ENCODE measurements at regions not wholly inside any gene's neighbourhood (a gene's known extent, or its start where the extent isn't known, plus 50 kb on each side); places are given as distances from the start of the nearest gene placed in this dataset. TPM values are rescaled to one million over a fixed set of nuclear protein-coding genes. Genes with fewer than 3 reads are reported as not detected.

GRCh38 chr7:96377399-96377798 lies 55.5 kb upstream of the SLC25A13 start:
- no peak for DNase-seq (ENCODE audit: low read depth, low spot score)
- no peaks in the 10 kb centered on the region for H4K20me1 ChIP-seq (ENCODE audit: control insufficient read depth, insufficient read depth)
- FAIRE-seq, result no peak
- intact Hi-C loops (cut with micrococcal nuclease; ENCODE audit: unreplicated experiment), result no loop called here
- H3K36me3 ChIP-seq (ENCODE audit: control insufficient read depth in 2 of 2, insufficient read depth in 2 of 2, low read length in 1 of 2), result no peaks in the 10 kb centered on the region
- H3K4me3 ChIP-seq, result no peak overlapping the region
- SMC1A ChIA-PET (ENCODE audit: uncharacterized antibody, unreplicated experiment), result no interaction called here
- H3K4me1 ChIP-seq (ENCODE audit: control insufficient read depth, insufficient read depth, low read length), result no peaks in the 10 kb centered on the region
- CTCF ChIA-PET, result no interaction called here
- H3K9ac ChIP-seq (ENCODE audit: control insufficient read depth, insufficient read depth, low read length), result no peak overlapping the region
- in situ Hi-C loops (cut with MboI), result no loop called here
- no peak overlapping the region for H2AFZ ChIP-seq (ENCODE audit: control insufficient read depth, low read depth, low read length)
- H3K79me2 ChIP-seq (ENCODE audit: control insufficient read depth, insufficient read depth, low read length), result no peaks in the 10 kb centered on the region
- H3K4me2 ChIP-seq (ENCODE audit: control insufficient read depth, insufficient read depth), result no peak overlapping the region
- H3K9me3 ChIP-seq (replicated peaks; ENCODE audit: control insufficient read depth, insufficient read depth, low read length), result no peaks in the 10 kb centered on the region
- BruUV-seq (replicated peaks), result no TSS peak
- 0 out of 4 replicates have a peak, but pooled peaks cover 0 to 2% of the 10 kb centered on the region in 2 experiments for H3K27me3 ChIP-seq (replicated peaks in 1 of 2; ENCODE audit: control insufficient read depth in 2 of 2, insufficient read depth in 2 of 2, low read length in 1 of 2)
- H3K27ac ChIP-seq (ENCODE audit: control insufficient read depth, insufficient read depth), result no peak overlapping the region
- no peak for ATAC-seq
- TF ChIP-seq SMARCA5 (IDR thresholded peaks at IDR 0.05) (no peak), ETV6 (conservative IDR thresholded peaks at IDR 0.05 in 1 of 2, IDR thresholded peaks at IDR 0.05 in 1 of 2; ENCODE audit: borderline replicate concordance in 1 of 2, low read depth in 1 of 2) (no peak), SREBF2 (IDR thresholded peaks at IDR 0.05; ENCODE audit: low read length) (no peak), MTA2 (IDR thresholded peaks at IDR 0.05; ENCODE audit: low read depth) (no peak), SMAD1 (IDR thresholded peaks at IDR 0.05; ENCODE audit: low read depth, partially characterized antibody) (no peak), RELA (IDR thresholded peaks at IDR 0.05; ENCODE audit: borderline replicate concordance, partially characterized antibody) (no peak), NRF1 (conservative IDR thresholded peaks at IDR 0.05; ENCODE audit: low read depth, low read length) (no peak), NR2F1 (conservative IDR thresholded peaks at IDR 0.05) (no peak), POLR2A (IDR thresholded peaks at IDR 0.05; ENCODE audit: low read depth, low read length) (no peak), ZZZ3 (IDR thresholded peaks at IDR 0.05; ENCODE audit: control insufficient read depth, insufficient read length, low read depth) (no peak), MYB (IDR thresholded peaks at IDR 0.05; ENCODE audit: borderline replicate concordance, low read depth, low read length) (no peak)
- RAD21 ChIA-PET (ENCODE audit: unreplicated experiment), result no interaction called here
- POLR2A ChIA-PET, result no interaction called here

Small RNAs in the stretch of these regions (small RNA-seq; reads per million reads assigned to genes)
- not detected for gene RNU7-188P

Measured in GM12878 (cell line).